ENCODE measurements at regions not wholly inside any gene's neighbourhood (a gene's known extent, or its start where the extent isn't known, plus 50 kb on each side); places are given as distances from the start of the nearest gene placed in this dataset.

DNA sequence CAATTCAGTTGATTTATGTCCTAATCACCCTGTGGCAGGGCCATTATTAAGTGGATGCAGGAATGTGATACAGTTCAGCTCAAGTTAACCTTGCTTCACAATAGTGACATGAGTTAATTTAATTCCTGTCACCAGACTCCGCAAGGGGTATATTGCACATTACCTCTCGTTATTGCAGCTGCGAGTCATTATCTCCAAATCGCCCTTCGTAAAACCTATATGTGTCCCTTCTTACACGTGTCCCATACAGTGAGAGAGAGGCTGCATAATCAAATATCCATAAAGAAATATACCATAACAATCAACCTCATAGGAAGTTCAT lies 369.9 kb upstream of the ANXA10 start:
- Histone ChIP-seq H3K36me3 (replicated peaks in 1 of 2) (no peaks in the 10 kb centered on the region), H3K4me1 (replicated peaks in 1 of 2) (no peaks in the 10 kb centered on the region), H3K4me3 (no peak overlapping the region), H3K27ac (no peak overlapping the region), H3K9me3 (replicated peaks in 1 of 3) (no peaks in the 10 kb centered on the region), H3K27me3 (no peaks in the 10 kb centered on the region)
- intact Hi-C loops (cut with DNase I), result no loop called here
- TF ChIP-seq, protein P1, sequence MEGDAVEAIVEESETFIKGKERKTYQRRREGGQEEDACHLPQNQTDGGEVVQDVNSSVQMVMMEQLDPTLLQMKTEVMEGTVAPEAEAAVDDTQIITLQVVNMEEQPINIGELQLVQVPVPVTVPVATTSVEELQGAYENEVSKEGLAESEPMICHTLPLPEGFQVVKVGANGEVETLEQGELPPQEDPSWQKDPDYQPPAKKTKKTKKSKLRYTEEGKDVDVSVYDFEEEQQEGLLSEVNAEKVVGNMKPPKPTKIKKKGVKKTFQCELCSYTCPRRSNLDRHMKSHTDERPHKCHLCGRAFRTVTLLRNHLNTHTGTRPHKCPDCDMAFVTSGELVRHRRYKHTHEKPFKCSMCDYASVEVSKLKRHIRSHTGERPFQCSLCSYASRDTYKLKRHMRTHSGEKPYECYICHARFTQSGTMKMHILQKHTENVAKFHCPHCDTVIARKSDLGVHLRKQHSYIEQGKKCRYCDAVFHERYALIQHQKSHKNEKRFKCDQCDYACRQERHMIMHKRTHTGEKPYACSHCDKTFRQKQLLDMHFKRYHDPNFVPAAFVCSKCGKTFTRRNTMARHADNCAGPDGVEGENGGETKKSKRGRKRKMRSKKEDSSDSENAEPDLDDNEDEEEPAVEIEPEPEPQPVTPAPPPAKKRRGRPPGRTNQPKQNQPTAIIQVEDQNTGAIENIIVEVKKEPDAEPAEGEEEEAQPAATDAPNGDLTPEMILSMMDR (IDR thresholded peaks at IDR 0.05), result no peak
- no peak for TF ChIP-seq POLR2A (IDR thresholded peaks at IDR 0.05)
- no peak for DNase-seq
- WGBS, 4 donors, result 48 to 60% (median 55%) methylated on average over 6 of the region's 6 CpGs

DNA sequence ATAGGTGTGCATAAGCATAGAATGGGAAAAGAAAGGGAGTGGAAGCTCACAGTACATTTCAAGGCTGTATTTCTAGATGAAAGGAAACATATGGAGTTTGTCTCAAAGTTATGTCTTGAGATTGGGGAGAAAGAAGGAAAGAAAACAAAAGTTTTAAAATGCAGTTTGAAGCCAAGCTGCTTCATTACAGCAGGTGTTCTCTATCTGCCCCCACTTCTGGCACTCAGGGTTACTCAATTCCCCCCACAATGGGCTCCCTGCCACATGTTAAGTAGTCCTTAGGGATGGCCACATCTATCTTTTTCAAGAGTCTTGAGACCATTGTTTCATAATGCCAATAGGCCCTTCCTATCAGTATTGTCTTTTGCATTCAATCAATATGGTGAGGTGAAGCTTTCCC lies 367.4 kb upstream of the ANXA10 start:
- Histone ChIP-seq H3K27me3 (no peaks in the 10 kb centered on the region), H3K4me1 (replicated peaks in 1 of 2) (no peaks in the 10 kb centered on the region), H3K4me3 (no peak overlapping the region), H3K27ac (no peak overlapping the region), H3K36me3 (replicated peaks in 1 of 2) (no peaks in the 10 kb centered on the region), H3K9me3 (replicated peaks in 1 of 3) (no peaks in the 10 kb centered on the region)
- intact Hi-C loops (cut with DNase I), result no loop called here
- TF ChIP-seq, protein P1 (IDR thresholded peaks at IDR 0.05), result no peak
- TF ChIP-seq POLR2A (IDR thresholded peaks at IDR 0.05), result no peak
- no peak for DNase-seq

DNA sequence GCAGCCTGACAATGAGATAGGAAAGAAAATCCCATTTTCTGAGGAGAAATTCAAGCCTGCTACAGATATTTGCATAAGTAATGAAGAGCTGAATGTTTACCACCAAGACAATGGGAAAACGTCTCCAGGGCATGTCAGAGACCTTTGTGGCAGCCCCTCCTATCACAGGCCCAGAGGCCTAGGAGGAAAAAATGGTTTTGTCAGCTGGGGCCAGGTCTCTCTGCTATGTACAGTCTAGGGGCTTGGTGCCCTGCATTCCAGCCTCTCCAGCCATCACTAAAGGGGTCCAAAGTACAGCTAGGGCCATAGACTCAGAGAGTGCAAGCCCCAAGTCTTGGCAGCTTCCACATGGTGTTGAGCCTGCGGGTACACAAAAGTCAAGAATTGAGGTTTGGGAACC lies 361.6 kb upstream of the ANXA10 start:
- H3K4me1 ChIP-seq (replicated peaks in 1 of 2), result no peaks in the 10 kb centered on the region
- no peak for DNase-seq
- H3K27ac ChIP-seq, result no peak overlapping the region
- H3K4me3 ChIP-seq, result no peak overlapping the region
- H3K36me3 ChIP-seq (replicated peaks in 1 of 2), result no peaks in the 10 kb centered on the region
- H3K27me3 ChIP-seq, result no peaks in the 10 kb centered on the region
- WGBS, 4 donors, result 36 to 63% (median 53%) methylated on average over 1 to 2 of the region's 2 CpGs
- intact Hi-C loops (cut with DNase I), result no loop called here
- peaks cover 0 to 4% (median 0%) of the 10 kb centered on the region in 3 donors for H3K9me3 ChIP-seq (replicated peaks in 1 of 3)
- TF ChIP-seq, protein P1 (IDR thresholded peaks at IDR 0.05), result no peak
- no peak for TF ChIP-seq POLR2A (IDR thresholded peaks at IDR 0.05)

DNA sequence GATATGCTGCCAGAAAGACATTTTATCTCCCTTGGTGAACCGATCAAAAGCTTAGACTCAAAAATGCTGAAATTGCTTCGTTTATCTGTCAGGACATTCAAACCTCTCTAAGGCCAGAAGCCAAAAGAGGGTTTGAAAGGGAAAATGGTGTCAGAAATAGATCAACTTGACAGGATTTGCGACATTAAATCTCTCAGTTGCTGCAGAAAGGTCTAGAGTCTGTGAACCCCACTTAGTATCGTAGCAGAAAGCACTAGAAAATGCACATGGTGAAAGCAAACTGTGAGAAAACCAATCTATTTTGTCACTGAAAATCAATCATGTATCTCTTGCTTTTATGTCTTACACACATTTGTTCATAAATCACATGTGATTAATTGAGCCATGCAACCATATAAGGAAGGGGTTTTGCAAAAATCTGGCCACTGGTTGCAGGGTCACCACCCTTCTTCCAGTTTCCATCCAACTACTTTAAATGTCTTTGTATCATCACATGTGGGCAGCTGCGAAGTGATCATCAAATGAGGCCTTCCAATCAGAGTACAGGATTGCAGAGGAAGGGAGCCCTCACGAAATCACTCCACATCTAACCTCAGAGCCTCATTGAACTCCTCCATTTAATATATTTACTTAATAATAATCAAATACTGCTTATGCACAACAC lies 347.2 kb upstream of the ANXA10 start:
- Histone ChIP-seq H3K27ac (no peak overlapping the region), H3K4me1 (replicated peaks in 1 of 2) (no peaks in the 10 kb centered on the region), H3K27me3 (no peaks in the 10 kb centered on the region), H3K36me3 (replicated peaks in 1 of 2) (no peaks in the 10 kb centered on the region), H3K4me3 (no peak overlapping the region), H3K9me3 (replicated peaks in 1 of 3) (no peaks in the 10 kb centered on the region)
- DNase-seq, result no peak
- WGBS, 4 donors, result 57 to 62% (median 60%) methylated on average over 6 of the region's 6 CpGs
- intact Hi-C loops (cut with DNase I), result no loop called here
- TF ChIP-seq, protein P1 (IDR thresholded peaks at IDR 0.05), result no peak
- TF ChIP-seq POLR2A (IDR thresholded peaks at IDR 0.05), result no peak

Measured in adrenal gland (tissue), 9 donors.